ENCODE measurements at regions not wholly inside any gene's neighbourhood (a gene's known extent, or its start where the extent isn't known, plus 50 kb on each side); places are given as distances from the start of the nearest gene placed in this dataset.

DNA sequence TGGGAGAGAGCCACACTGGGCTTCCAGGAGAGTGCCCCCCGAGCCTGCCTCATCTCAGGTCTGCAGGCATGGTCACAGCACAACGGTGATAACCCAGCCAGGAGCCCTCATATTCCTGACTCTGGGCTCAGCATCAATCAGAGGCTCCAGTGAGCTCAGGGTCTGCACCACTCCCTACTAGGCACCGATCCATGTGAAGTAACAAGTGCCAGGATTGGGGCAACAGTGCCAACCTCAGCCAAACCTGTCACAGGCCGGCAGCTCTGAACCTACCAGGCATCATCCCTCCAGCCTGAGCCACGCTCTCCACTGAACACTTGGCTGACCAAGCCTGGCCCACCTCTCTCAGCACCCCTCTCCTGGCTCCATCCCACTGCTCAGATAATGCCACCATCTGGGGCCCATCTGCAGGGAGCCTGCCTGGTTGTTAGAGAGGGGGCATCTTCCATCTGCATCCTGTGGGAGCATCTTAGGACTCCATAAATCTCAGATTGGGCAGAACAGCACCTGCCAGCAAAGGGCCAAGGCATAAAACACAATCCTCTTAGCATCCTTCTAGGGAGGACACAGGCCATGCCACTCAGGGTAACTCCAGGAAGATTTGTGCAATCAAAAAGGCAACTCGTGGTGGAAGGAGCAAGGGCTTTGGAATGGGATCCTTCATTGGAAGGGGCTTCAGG, 213.7 kb upstream of the CSF3R start:
- TF ChIP-seq EZH2 (optimal IDR thresholded peaks at IDR 0.05; ENCODE audit: low read depth, low read length) = no peak
- no peak for TF ChIP-seq EZH2phosphoT487 (IDR thresholded peaks at IDR 0.05; ENCODE audit: low read length)
- TF ChIP-seq, protein P1, sequence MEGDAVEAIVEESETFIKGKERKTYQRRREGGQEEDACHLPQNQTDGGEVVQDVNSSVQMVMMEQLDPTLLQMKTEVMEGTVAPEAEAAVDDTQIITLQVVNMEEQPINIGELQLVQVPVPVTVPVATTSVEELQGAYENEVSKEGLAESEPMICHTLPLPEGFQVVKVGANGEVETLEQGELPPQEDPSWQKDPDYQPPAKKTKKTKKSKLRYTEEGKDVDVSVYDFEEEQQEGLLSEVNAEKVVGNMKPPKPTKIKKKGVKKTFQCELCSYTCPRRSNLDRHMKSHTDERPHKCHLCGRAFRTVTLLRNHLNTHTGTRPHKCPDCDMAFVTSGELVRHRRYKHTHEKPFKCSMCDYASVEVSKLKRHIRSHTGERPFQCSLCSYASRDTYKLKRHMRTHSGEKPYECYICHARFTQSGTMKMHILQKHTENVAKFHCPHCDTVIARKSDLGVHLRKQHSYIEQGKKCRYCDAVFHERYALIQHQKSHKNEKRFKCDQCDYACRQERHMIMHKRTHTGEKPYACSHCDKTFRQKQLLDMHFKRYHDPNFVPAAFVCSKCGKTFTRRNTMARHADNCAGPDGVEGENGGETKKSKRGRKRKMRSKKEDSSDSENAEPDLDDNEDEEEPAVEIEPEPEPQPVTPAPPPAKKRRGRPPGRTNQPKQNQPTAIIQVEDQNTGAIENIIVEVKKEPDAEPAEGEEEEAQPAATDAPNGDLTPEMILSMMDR (IDR thresholded peaks at IDR 0.05; ENCODE audit: low read length) = no peak
